Vagina (tissue), 2 donors: ENCODE measurements at regions not wholly inside any gene's neighbourhood (a gene's known extent, or its start where the extent isn't known, plus 50 kb on each side); places are given as distances from the start of the nearest gene placed in this dataset.

Source experiments
- DNase-seq, 2 donors: peaks; one replicate each; pipeline ENCODE4 v3.0.0-alpha.2; 2017; ENCODE audit errors: extremely low spot score in 2 of 2
- H3K27ac ChIP-seq: fragments of 200-600 bp; sonication (generic); one replicate; pipeline ENCODE4 v1.5.1; 2019
- H3K27me3 ChIP-seq: fragments of 200-600 bp; sonication (generic); one replicate; pipeline ENCODE4 v1.5.1; 2019
- H3K36me3 ChIP-seq, 2 donors: fragments of 200-600 bp; sonication (generic); one replicate each; pipeline ENCODE4 v1.5.1; 2017 to 2019
- H3K4me1 ChIP-seq: fragments of 200-600 bp; sonication (generic); one replicate; pipeline ENCODE4 v1.5.1; 2019
- H3K4me3 ChIP-seq, 2 donors: fragments of 200-600 bp; sonication (generic); 1 replicate in 1 of 2; 2 replicates in 1 of 2; pipeline ENCODE4 v1.5.1; 2016 to 2019
- H3K9me3 ChIP-seq: fragments of 200-600 bp; sonication (generic); one replicate; pipeline ENCODE4 v1.5.1; 2019
- POLR2A ChIP-seq, 2 donors: fragments of 450-650 bp; IDR thresholded peaks; one replicate each; pipeline ENCODE4 v1.6.1; 2017; ENCODE audit warnings: antibody characterized with exemption in 2 of 2, mild to moderate bottlenecking in 2 of 2, moderate library complexity in 2 of 2
- POLR2AphosphoS5 ChIP-seq, 2 donors: sonication (generic); formaldehyde crosslinking; IDR thresholded peaks; one replicate each; pipeline ENCODE4 v1.9.0; 2017; ENCODE audit warnings: antibody characterized with exemption in 2 of 2, mild to moderate bottlenecking in 2 of 2, low read depth in 1 of 2; ENCODE audit not compliant: insufficient read depth in 1 of 2
- intact Hi-C: fragments of 100-400 bp; cut with DNase I; formaldehyde crosslinking; loops from one replicate; pipeline ENCODE4 v1.15.1; 2023
- TF ChIP-seq, protein P1 (sequence below), 3 experiments: fragments of 450-650 bp in 2 of 3; fragments of 200-600 bp in 1 of 3; sonication (generic) in 1 of 3; IDR thresholded peaks; one replicate each; pipeline ENCODE4 v1.5.1; 2017 to 2019; ENCODE audit warnings: antibody characterized with exemption in 3 of 3, mild to moderate bottlenecking in 2 of 3, moderate library complexity in 2 of 3

DNA sequence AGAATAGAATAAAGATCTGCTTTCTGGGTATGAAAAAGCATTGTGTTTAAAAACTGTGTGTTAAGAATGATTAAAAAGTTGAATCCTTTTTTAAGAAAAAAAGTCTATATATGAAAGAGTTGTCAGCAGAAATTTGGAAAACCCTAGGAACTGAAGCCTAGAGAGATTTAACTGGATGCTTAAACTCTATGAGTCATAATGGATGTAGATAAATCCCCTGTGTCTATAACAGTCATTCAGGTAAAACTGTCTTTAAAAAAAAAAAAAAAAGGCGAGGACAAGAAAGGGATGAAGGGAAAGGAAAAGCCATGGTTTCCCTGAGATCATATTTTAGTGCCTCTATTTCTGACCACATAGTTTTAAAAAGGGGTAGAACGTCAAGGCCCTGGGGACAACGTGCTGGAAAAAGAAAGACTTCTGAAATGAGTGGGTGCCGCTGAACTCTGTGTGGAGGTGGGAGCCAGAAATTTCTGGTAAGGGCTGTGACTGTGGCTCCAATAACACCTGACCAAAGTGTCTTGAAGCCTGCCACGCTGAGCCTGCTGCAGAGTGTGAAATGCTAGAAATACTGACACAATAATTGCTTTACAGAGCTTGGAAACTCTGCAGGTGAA lies 302.6 kb upstream of the ARID1B start:
- H3K27me3 ChIP-seq = no peaks in the 10 kb centered on the region
- no peak overlapping the region for H3K4me3 ChIP-seq
- H3K27ac ChIP-seq = no peak overlapping the region
- H3K9me3 ChIP-seq = no peaks in the 10 kb centered on the region
- TF ChIP-seq, protein P1, sequence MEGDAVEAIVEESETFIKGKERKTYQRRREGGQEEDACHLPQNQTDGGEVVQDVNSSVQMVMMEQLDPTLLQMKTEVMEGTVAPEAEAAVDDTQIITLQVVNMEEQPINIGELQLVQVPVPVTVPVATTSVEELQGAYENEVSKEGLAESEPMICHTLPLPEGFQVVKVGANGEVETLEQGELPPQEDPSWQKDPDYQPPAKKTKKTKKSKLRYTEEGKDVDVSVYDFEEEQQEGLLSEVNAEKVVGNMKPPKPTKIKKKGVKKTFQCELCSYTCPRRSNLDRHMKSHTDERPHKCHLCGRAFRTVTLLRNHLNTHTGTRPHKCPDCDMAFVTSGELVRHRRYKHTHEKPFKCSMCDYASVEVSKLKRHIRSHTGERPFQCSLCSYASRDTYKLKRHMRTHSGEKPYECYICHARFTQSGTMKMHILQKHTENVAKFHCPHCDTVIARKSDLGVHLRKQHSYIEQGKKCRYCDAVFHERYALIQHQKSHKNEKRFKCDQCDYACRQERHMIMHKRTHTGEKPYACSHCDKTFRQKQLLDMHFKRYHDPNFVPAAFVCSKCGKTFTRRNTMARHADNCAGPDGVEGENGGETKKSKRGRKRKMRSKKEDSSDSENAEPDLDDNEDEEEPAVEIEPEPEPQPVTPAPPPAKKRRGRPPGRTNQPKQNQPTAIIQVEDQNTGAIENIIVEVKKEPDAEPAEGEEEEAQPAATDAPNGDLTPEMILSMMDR (IDR thresholded peaks at IDR 0.05) = no peak
- no peak for TF ChIP-seq POLR2AphosphoS5 (IDR thresholded peaks at IDR 0.05; ENCODE audit: insufficient read depth in 1 of 2, low read depth in 1 of 2)
- no peak for TF ChIP-seq POLR2A (IDR thresholded peaks at IDR 0.05)
- no peak for DNase-seq
- H3K4me1 ChIP-seq = no peaks in the 10 kb centered on the region
- intact Hi-C loops = no loop called here
- H3K36me3 ChIP-seq = no peaks in the 10 kb centered on the region

DNA sequence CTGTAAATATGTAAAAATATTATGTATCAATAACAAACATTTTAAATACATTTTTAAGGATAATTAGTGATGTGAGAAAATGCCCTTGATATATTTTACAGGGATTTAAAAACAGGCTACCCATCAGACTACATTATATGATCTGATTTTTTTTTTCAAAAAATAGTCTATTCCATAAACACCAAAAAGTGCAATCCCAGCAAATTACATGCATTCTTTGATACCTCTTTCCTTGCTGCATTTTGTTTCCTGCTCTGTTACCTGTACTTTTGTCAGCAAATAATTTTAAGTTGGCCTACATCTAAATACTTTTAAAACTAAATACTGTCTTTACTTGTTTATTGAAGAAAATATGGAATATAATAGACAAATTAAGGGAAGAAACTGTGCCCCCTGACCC lies 306.2 kb upstream of the ARID1B start:
- DNase-seq = no peak
- intact Hi-C loops = no loop called here
- TF ChIP-seq, protein P1 (IDR thresholded peaks at IDR 0.05) = no peak
- TF ChIP-seq POLR2AphosphoS5 (IDR thresholded peaks at IDR 0.05; ENCODE audit: insufficient read depth in 1 of 2, low read depth in 1 of 2) = no peak
- no peak for TF ChIP-seq POLR2A (IDR thresholded peaks at IDR 0.05)

DNA sequence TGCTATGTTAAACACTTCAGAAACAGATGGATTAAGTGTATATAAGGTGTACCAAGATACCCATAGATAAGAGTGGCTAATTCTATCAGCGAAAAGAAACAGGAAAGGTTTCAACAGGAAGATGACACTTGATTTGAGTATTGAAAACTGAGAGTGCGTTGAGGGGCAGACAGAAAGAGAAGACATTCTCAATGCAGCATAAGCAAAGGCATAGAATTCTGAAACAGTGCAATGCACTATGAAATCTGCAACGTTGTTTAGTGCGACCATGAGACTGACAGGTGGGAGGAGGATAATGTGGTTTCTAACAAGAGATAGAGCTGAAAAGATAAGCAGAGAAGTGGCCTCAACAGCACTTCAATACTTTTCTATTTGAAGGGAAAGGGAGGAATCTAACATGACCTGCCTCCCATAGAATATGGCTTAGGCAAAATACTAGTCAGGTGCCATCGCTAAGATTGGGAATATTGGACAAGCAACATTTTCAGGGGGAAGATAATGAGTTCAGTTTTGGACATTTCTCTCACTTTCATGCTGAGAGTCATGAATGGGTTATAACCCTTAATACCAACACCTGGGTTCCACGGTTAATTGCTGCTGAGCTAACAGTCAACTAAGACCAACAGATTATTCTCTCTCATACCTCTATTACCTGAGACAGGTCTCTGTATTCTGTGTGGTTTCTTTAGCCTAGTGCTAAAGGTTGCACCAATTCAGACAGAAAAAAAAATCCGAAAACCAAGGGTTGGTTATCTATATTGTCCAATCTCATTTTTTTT lies 312.9 kb upstream of the ARID1B start:
- TF ChIP-seq, protein P1 (IDR thresholded peaks at IDR 0.05) = no peak
- no peak for TF ChIP-seq POLR2A (IDR thresholded peaks at IDR 0.05)
- no peak for TF ChIP-seq POLR2AphosphoS5 (IDR thresholded peaks at IDR 0.05; ENCODE audit: insufficient read depth in 1 of 2, low read depth in 1 of 2)
- Histone ChIP-seq H3K27me3 (no peaks in the 10 kb centered on the region), H3K4me1 (peaks cover 7% of the 10 kb centered on the region), H3K27ac (no peak overlapping the region), H3K4me3 (no peak overlapping the region), H3K36me3 (no peaks in the 10 kb centered on the region), H3K9me3 (no peaks in the 10 kb centered on the region)
- no peak for DNase-seq
- intact Hi-C loops = no loop called here

More for the DNA sequence above, 306.2 kb upstream of the ARID1B start:
- no peak overlapping the region for H3K27ac ChIP-seq
- no peaks in the 10 kb centered on the region for H3K4me1 ChIP-seq
- H3K36me3 ChIP-seq = no peaks in the 10 kb centered on the region
- H3K4me3 ChIP-seq = no peak overlapping the region
- no peaks in the 10 kb centered on the region for H3K9me3 ChIP-seq
- H3K27me3 ChIP-seq = no peaks in the 10 kb centered on the region

DNA sequence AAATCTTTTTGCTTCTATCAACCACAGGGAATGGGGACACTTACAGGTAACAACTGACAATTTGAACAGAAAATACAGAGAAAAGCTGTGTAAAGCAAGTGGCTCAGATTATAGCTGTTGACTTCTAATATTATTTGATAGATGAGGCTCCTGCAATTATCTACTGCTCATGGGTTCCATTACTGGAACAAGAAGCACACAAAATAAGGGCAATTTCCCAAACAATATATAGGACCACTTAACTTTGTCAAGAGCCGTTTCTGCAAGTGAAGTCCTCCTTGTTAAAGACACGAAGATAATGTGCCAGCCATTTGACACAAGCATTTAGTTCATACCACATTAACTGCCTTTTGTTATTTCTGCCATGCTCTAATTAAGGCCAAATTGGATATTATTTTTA lies 315.5 kb upstream of the ARID1B start:
- no peak for DNase-seq
- H3K4me1 ChIP-seq = peaks cover 7% of the 10 kb centered on the region
- H3K4me3 ChIP-seq = no peak overlapping the region
- no peak overlapping the region for H3K27ac ChIP-seq
- no peaks in the 10 kb centered on the region for H3K27me3 ChIP-seq
- H3K9me3 ChIP-seq = no peaks in the 10 kb centered on the region
- no peaks in the 10 kb centered on the region for H3K36me3 ChIP-seq
- TF ChIP-seq POLR2AphosphoS5 (IDR thresholded peaks at IDR 0.05; ENCODE audit: insufficient read depth in 1 of 2, low read depth in 1 of 2) = no peak
- TF ChIP-seq, protein P1 (IDR thresholded peaks at IDR 0.05) = no peak
- no peak for TF ChIP-seq POLR2A (IDR thresholded peaks at IDR 0.05)
- intact Hi-C loops = no loop called here

DNA sequence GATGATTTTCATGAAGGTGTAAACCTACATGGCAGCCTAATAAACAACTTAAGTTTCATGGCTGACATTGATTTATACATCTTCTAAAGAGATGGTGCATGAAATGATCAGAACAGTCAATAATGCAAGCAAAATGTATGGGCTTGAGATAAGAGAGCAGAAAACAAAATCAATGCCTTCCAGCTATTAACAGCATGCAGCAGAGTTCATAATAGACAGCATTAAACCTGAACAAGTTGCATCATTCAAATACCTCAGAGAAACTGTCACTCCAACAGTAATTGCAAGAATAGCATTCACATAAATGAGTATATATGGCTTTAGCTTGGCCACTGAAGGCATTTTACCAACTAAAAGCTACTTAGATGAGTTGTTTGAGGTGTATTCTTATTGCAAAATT lies 319.6 kb upstream of the ARID1B start:
- intact Hi-C loops = no loop called here
- H3K27me3 ChIP-seq = no peaks in the 10 kb centered on the region

More for the DNA sequence above, 319.6 kb upstream of the ARID1B start:
- H3K4me3 ChIP-seq = no peak overlapping the region
- peaks cover 7% of the 10 kb centered on the region for H3K4me1 ChIP-seq
- H3K27ac ChIP-seq = no peak overlapping the region
- DNase-seq = no peak
- no peaks in the 10 kb centered on the region for H3K36me3 ChIP-seq
- H3K9me3 ChIP-seq = no peaks in the 10 kb centered on the region
- TF ChIP-seq POLR2AphosphoS5 (IDR thresholded peaks at IDR 0.05; ENCODE audit: insufficient read depth in 1 of 2, low read depth in 1 of 2) = no peak
- no peak for TF ChIP-seq POLR2A (IDR thresholded peaks at IDR 0.05)
- TF ChIP-seq, protein P1 (IDR thresholded peaks at IDR 0.05) = no peak
